Esophagus (tissue), 2 donors: ENCODE measurements at regions not wholly inside any gene's neighbourhood (a gene's known extent, or its start where the extent isn't known, plus 50 kb on each side); places are given as distances from the start of the nearest gene placed in this dataset.

Source experiments
- H3K27ac ChIP-seq, 2 donors: one replicate each; pipeline ENCODE4 v1.5.1; 2013; ENCODE audit warnings: low read depth in 2 of 2, mild to moderate bottlenecking in 2 of 2, inconsistent platforms in 1 of 2, low read length in 1 of 2, moderate library complexity in 1 of 2
- H3K27me3 ChIP-seq, 2 donors: one replicate each; pipeline ENCODE4 v1.6.1; 2013; ENCODE audit warnings: low read length in 2 of 2, control low read depth in 1 of 2, mild to moderate bottlenecking in 1 of 2; ENCODE audit not compliant: insufficient read depth in 2 of 2, control insufficient read depth in 1 of 2
- H3K36me3 ChIP-seq, 2 donors: one replicate each; pipeline ENCODE4 v1.6.1; 2013; ENCODE audit warnings: low read length in 1 of 2; ENCODE audit not compliant: control insufficient read depth in 2 of 2, insufficient read depth in 2 of 2
- H3K4me1 ChIP-seq, 2 donors: one replicate each; pipeline ENCODE4 v1.6.1; 2013; ENCODE audit warnings: low read length in 1 of 2; ENCODE audit not compliant: control insufficient read depth in 2 of 2, insufficient read depth in 2 of 2
- H3K4me3 ChIP-seq, 2 donors: one replicate each; pipeline ENCODE4 v1.5.1; 2013; ENCODE audit warnings: low read length in 2 of 2, mild to moderate bottlenecking in 2 of 2, low read depth in 1 of 2, moderate library complexity in 1 of 2
- H3K9me3 ChIP-seq, 2 donors: one replicate each; pipeline ENCODE4 v1.6.1; 2013; ENCODE audit warnings: mild to moderate bottlenecking in 2 of 2, low read depth in 1 of 2, low read length in 1 of 2, moderate library complexity in 1 of 2; ENCODE audit not compliant: control insufficient read depth in 2 of 2, insufficient read depth in 1 of 2
- WGBS, 2 donors: extraction: QIAGEN DNeasy Blood & Tissue Kit; methylation state at CpG; one replicate each; pipeline ENCODE4 v1.1.7; 2013; 5-methylcytosine and 5-hydroxymethylcytosine counted together
- donor health status: healthy with polysubstance abuse.
- donor health status: Bipolar disorder and iron deficiency.

DNA sequence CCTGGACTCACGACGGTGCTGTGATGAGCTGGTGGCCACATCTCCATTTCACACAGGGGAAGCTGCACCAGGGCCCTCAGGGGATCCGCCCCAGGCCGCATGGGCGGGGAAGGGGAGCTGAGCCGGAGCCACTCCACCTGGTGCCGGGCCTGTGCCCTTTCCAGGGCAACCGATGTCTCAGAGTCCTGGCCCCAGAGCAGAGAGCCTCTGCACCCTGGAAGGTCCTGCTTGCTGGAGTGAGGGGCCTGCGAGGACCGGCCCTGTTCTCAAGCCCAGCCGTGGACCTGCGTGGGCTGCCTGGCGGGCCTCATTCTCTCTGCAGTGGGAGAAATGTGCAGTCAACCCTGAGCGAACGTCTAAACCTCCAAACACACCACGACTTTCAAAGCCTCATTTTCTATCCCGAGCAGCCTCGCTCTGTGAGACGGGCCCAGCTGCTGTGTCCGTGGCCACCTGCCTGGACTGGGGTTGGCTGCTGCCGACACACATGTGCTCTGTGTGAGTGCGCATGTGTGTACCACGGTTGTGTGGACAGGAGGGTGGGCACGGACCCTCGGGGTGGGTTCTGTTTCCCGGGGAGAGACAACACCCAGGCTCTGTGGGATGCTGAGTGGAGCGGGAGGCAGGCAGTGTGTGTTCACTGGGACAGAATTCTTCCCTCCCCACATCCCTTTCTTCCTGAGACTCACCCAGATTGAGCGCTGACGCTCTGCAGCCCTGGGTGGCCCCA is 163.5 kb downstream of the KIF26A start:
- Histone ChIP-seq H3K4me1 (no peaks in the 10 kb centered on the region), H3K27ac (no peak overlapping the region), H3K4me3 (no peak overlapping the region), H3K36me3 (no peaks in the 10 kb centered on the region), H3K27me3 (no peaks in the 10 kb centered on the region), H3K9me3 (no peaks in the 10 kb centered on the region)
- 80 to 81% methylated on average over 29 of the region's 29 CpGs for WGBS, 2 donors

DNA sequence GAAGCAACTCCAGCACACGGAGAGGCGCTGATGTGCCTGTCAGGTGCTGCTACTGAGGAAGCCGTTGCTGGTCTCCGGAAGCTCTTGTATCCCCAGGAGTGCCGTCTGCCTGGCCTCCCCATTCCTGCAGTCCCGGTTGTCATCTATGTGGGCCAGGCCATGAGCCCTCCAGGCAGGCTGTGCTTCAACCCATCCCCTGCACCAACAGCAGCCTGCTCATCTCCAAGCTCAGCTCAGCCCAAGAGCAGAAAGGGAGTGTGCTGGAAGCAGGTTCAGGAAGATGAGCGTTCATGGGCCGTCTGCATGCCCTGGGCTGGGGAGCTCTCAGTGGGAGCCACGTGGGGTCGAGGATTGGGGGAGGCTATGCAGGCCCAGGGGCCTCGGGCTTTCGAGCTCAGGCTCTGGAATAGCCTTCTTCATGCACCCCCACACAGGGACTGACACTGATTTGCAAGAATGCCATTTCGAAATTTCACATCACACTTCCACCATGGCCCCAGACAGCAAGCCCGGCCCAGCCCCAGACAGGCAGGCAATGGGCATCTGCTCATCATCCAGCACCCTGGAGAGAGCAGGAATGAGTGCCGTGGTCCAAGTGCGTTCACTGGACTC is 164.5 kb downstream of the KIF26A start:
- WGBS, 2 donors, result 67 to 68% methylated on average over 16 of the region's 16 CpGs
- Histone ChIP-seq H3K36me3 (no peaks in the 10 kb centered on the region), H3K27ac (no peak overlapping the region), H3K4me3 (no peak overlapping the region), H3K4me1 (no peaks in the 10 kb centered on the region), H3K9me3 (peaks cover 0 to under 1% of the 10 kb centered on the region in 2 donors), H3K27me3 (no peaks in the 10 kb centered on the region)

DNA sequence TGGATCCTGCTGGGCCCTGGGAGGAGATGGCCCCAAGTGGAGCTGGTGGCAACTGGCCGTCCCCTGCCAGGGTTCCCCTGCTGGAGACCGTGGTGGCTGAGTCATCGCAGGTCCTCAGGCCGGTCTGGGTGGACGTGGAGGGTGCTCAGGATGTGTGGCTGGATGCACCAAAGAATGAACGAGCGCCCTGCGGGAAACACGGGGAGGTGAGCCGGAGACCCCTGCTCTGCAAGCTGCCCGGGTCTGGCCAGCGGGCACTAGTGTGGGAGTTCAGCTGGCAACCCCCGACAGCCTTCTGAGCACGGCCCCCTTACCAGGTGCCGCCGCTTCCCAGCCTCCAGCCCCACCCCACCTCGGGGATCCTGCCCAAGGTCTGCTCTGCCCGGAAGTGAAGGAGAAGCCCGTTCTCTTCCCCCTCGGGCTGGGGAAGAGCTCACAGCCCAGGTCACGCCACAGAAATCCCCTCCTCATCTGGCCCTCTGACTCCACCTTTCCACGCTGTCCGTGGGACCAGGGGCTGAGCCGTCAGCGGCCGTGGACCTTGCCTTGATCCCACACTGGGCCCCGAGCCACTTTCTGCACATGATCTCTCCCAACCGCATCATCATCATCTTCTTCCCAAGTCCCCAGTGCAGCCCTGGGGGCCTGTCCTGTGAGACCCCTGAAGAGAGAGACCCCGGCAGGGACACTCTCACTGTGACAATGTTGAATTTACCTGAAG is 165.5 kb downstream of the KIF26A start:
- H3K4me3 ChIP-seq, result no peak overlapping the region
- H3K9me3 ChIP-seq, result peaks cover 0 to 3% of the 10 kb centered on the region in 2 donors
- WGBS, 2 donors, result 81 to 82% methylated on average over 29 of the region's 29 CpGs
- H3K4me1 ChIP-seq, result no peaks in the 10 kb centered on the region
- no peaks in the 10 kb centered on the region for H3K27me3 ChIP-seq
- H3K36me3 ChIP-seq, result no peaks in the 10 kb centered on the region
- H3K27ac ChIP-seq, result no peak overlapping the region

DNA sequence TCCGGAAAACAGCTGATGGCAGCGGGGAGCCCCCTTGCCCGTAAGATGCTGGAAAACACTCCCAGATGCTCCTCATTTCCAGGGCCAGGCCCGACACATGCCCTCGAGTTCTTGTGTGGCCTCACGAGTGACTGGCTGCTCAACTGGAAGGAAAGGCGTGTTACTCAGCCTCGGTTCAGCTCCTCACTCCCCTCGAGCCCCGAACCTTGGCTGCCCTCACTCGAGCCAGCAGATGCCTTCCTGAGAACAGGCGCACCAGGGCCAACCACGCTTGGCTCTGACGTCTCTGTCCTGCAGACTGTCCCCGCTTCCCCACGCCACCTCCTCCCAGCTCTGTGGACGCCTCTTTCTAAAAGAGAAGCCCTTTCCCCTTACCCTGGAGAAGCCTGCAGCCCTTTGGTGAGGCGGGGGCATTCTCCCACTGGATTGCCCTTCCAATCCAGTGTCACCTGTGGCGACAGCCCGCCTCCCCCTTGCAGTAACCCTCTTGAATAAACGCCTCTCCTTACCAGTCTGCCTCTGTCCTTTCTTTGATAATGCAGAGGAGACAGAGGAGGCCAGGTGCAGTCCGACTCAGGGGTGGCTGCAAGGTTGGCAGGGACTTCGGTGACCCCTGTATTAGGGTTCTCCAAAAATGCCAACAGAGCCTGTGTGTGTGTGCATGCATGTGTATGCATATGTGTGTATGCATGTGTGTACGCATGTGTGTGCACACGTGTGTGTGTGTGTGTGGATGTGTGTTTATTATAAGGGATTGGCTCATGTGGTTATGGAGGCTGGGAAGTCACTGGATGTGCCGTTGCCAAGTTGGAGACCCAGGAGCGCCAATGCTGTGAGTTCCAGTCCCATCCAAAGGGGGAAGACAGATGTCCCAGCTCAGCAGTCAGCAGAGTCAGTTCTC is 166.3 kb downstream of the KIF26A start:
- Histone ChIP-seq H3K36me3 (no peaks in the 10 kb centered on the region), H3K4me1 (no peaks in the 10 kb centered on the region), H3K27ac (no peak overlapping the region), H3K9me3 (peaks cover 0 to 3% of the 10 kb centered on the region in 2 donors), H3K4me3 (no peak overlapping the region), H3K27me3 (no peaks in the 10 kb centered on the region)
- 67 to 76% methylated on average over 27 of the region's 27 CpGs for WGBS, 2 donors

DNA sequence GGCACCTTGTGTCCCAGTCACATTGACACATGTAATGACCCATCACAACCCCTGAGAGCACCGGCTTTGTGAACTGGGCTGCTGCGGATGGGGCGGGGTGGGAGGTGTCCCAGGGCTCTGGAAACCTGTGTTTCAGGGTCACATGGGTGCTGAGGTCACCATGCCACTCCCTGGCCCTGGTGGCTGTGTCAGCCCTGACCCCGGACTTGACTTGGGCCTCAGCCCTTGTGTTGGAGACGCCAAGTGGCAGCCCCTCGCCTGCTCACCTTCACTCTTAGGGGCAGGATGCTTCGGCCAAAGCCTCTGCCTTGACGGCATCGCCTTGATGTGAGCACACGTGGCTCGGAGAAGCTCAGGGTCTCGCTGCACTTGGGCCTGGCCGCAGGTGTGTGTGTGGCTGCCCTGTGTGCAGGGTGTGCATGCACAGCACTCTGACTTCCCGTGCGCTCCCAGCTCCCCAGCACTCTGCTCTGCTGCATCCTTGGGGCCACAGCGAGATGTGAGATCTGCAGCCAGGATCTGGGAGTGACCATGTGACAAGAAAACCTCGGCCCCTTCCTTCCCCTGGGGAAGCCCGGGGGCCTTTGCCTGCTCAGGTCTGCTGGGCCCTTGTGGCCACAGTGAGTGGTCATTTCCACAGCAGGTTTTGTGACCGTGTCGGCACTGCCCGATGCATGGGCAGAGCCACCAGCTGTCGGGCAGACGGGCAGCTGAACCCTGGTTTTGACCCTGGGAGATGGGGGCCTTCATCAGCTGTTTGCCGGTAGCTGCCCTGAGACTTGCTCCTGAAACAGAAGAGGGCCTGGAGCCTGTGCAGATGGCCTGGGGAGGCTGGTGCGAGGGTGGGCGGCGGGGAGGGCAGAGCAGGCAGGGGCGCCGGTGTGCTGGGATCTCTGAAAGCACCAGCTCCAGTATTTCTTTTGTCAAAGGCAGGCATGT is 167.4 kb downstream of the KIF26A start:
- no peaks in the 10 kb centered on the region for H3K36me3 ChIP-seq
- no peak overlapping the region for H3K27ac ChIP-seq
- H3K4me1 ChIP-seq, result no peaks in the 10 kb centered on the region
- H3K4me3 ChIP-seq, result no peak overlapping the region
- peaks cover 0 to 3% of the 10 kb centered on the region in 2 donors for H3K9me3 ChIP-seq
- 85 to 86% methylated on average over 28 to 29 of the region's 29 CpGs for WGBS, 2 donors
- H3K27me3 ChIP-seq, result no peaks in the 10 kb centered on the region

DNA sequence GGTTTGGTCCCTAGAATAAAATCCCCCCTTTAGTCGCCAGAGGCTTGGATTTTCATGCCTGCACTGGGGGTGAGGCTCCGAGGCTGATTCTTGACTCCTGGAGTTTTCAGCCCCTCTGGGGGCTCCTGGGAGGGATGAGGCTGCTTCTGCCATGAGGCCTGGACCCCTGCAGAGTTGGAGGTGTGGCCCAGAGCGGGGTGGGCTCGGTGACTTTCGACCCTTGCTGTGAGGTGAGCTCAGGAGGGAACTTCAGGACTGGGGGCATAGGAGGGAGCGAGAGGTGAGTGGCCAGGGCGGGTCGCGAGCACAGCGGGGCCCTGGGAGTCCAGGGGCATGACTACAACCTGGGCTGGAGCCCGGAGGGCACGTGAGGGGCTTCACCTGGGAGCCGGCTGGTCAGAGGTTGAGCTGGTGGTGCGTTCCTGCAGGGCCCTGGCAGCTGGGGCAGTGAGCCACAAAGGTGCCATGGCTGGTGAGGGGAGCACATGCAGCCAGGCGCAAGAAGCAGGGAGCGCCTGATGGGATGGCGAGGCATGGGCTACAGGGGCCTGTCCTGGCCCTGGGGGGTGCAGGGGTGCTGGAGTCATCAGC is 168.2 kb downstream of the KIF26A start:
- no peaks in the 10 kb centered on the region for H3K27me3 ChIP-seq
- 73 to 78% methylated on average over 15 to 17 of the region's 17 CpGs for WGBS, 2 donors

DNA sequence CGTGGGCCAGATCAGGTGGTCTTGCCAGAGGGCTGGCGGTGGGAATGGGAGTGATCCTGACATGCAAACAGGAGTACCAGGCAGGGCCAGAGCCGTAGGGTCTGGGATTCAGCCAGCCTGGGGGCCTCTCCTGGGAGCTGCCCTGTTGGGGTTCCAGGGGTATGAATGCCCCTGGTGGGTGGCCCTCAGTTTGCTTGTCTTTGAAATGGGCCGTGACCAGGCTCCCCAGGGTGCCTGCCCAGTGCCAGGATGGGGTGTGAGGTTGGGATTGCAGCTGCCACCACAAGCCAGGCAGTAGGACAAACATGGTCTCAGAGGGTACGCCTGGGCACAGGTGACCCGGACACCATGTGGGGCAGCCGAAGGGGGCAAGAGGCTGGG is 168.8 kb downstream of the KIF26A start:
- Histone ChIP-seq H3K36me3 (no peaks in the 10 kb centered on the region), H3K27me3 (no peaks in the 10 kb centered on the region), H3K9me3 (peaks cover 0 to 3% of the 10 kb centered on the region in 2 donors), H3K4me1 (no peaks in the 10 kb centered on the region), H3K27ac (no peak overlapping the region), H3K4me3 (no peak overlapping the region)
- WGBS, 2 donors, result 77 to 78% methylated on average over 7 of the region's 7 CpGs

More for the DNA sequence above, 168.2 kb downstream of the KIF26A start:
- peaks cover 0 to 3% of the 10 kb centered on the region in 2 donors for H3K9me3 ChIP-seq
- H3K4me1 ChIP-seq, result no peaks in the 10 kb centered on the region
- H3K4me3 ChIP-seq, result no peak overlapping the region
- no peak overlapping the region for H3K27ac ChIP-seq
- no peaks in the 10 kb centered on the region for H3K36me3 ChIP-seq

DNA sequence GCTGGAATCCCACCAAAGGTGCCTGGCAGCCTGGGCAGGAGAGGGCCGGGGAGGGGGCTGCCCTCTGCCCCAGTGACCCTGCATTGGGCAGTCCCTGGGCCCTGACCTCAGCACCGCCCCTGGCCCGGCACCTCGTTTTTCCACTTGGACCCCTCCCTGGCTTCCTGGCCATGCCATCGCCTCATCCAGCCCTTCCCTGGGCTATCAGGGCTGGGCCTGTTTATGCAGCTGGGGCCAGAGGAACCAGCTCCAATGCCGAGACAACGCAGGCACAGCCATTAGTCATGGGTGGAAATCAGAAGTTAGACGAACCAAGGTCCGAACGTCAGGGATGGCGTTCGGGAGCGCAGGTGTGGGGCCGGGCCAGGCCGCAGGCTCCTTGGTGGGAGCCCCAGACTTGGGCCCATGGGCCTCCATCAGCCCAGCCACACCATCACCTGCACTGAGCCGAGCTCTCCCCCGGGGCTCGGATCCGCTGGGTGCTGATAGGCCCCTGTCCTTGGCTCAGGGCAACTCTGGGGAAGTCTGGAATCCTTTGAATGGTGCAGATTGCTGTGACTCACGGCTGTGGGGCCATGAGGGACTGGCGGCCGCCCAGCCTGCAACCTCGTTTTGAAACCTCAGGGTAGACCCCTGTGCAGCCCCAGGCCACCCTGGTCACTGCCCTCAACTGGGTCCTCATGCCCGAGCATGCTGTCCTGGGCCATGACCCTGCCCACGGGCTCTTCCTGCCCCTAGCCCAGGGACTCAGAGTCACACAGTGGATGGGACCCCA is 169.4 kb downstream of the KIF26A start:
- Histone ChIP-seq H3K9me3 (peaks cover 0 to 3% of the 10 kb centered on the region in 2 donors), H3K27me3 (no peaks in the 10 kb centered on the region), H3K4me1 (no peaks in the 10 kb centered on the region), H3K27ac (no peak overlapping the region), H3K36me3 (no peaks in the 10 kb centered on the region), H3K4me3 (no peak overlapping the region)
- WGBS, 2 donors, result 88 to 93% methylated on average over 25 of the region's 25 CpGs
